Gastrocnemius medialis (tissue), 4 donors: ENCODE measurements at regions not wholly inside any gene's neighbourhood (a gene's known extent, or its start where the extent isn't known, plus 50 kb on each side); places are given as distances from the start of the nearest gene placed in this dataset.

Source experiments
- ATAC-seq, 2 donors: fragments of 150-250 bp; one replicate each; pipeline ENCODE4 v1.9.1; 2016
- DNase-seq, 2 donors: peaks; one replicate each; pipeline ENCODE4 v3.0.0-alpha.2; 2019
- H3K27ac ChIP-seq, 4 donors: fragments of 200-600 bp; sonication (generic); 1 replicate in 1 of 4; 2 replicates in 3 of 4; pipeline ENCODE4 v1.5.1; 2016 to 2018; ENCODE audit warnings: mild to moderate bottlenecking in 2 of 4, moderate library complexity in 1 of 4
- H3K27me3 ChIP-seq, 3 donors: fragments of 200-600 bp; sonication (generic) in 2 of 3; 1 replicate in 1 of 3; 2 replicates in 2 of 3; pipeline versions ENCODE4 v1.5.1 to v1.6.0; 2016 to 2019; ENCODE audit warnings: mild to moderate bottlenecking in 1 of 3, moderate library complexity in 1 of 3
- H3K36me3 ChIP-seq, 2 donors: fragments of 200-600 bp; sonication (generic) in 1 of 2; one replicate each; pipeline ENCODE4 v1.5.1; 2017 to 2018
- H3K4me1 ChIP-seq, 2 donors: fragments of 200-600 bp; sonication (generic) in 1 of 2; one replicate each; pipeline ENCODE4 v1.5.1; 2016 to 2017; ENCODE audit warnings: mild to moderate bottlenecking in 2 of 2
- H3K4me3 ChIP-seq, 4 donors: fragments of 200-600 bp; sonication (generic) in 3 of 4; 1 replicate in 1 of 4; 2 replicates in 3 of 4; pipeline ENCODE4 v1.5.1; 2016 to 2019; ENCODE audit warnings: mild to moderate bottlenecking in 2 of 4
- H3K9me3 ChIP-seq, 3 donors: fragments of 200-600 bp; sonication (generic) in 2 of 3; 1 replicate in 1 of 3; 2 replicates in 2 of 3; pipeline ENCODE4 v1.5.1; 2016 to 2019
- POLR2A ChIP-seq, 2 donors: fragments of 450-650 bp; IDR thresholded peaks; one replicate each; pipeline ENCODE4 v1.6.1; 2017; ENCODE audit warnings: antibody characterized with exemption in 2 of 2, mild to moderate bottlenecking in 2 of 2, moderate library complexity in 2 of 2
- in situ Hi-C, 4 donors: fragments of 200-750 bp; cut with MboI; loops; one replicate each; pipeline versions ENCODE4 v1.15.0 to v1.8.0; 2017; ENCODE audit warnings: low sequenced_read_pairs in 4 of 4
- intact Hi-C: fragments of 100-400 bp; cut with DNase I; formaldehyde crosslinking; loops from one replicate; pipeline ENCODE4 v1.15.1; 2023; ENCODE audit warnings: low total_unique reads
- TF ChIP-seq, protein P1 (sequence below), 5 experiments: fragments of 450-650 bp in 3 of 5; fragments of 200-600 bp in 2 of 5; sonication (generic) in 2 of 5; IDR thresholded peaks in 4 of 5; conservative IDR thresholded peaks in 1 of 5; 1 replicate in 4 of 5; 2 replicates in 1 of 5; pipeline ENCODE4 v1.5.1; 2016 to 2019; ENCODE audit warnings: antibody characterized with exemption in 5 of 5, mild to moderate bottlenecking in 3 of 5, moderate library complexity in 3 of 5

- no peaks in the 10 kb centered on the region for H3K4me1 ChIP-seq
- in situ Hi-C loops (loop anchor here in 1 of 4 donors (25.0 kb wide), 1 partner anchor 98 kb away; no protein-coding TSS in a partner anchor), intact Hi-C loops (no loop called here)
- no peak for TF ChIP-seq POLR2A (IDR thresholded peaks at IDR 0.05)
- TF ChIP-seq, protein P1, sequence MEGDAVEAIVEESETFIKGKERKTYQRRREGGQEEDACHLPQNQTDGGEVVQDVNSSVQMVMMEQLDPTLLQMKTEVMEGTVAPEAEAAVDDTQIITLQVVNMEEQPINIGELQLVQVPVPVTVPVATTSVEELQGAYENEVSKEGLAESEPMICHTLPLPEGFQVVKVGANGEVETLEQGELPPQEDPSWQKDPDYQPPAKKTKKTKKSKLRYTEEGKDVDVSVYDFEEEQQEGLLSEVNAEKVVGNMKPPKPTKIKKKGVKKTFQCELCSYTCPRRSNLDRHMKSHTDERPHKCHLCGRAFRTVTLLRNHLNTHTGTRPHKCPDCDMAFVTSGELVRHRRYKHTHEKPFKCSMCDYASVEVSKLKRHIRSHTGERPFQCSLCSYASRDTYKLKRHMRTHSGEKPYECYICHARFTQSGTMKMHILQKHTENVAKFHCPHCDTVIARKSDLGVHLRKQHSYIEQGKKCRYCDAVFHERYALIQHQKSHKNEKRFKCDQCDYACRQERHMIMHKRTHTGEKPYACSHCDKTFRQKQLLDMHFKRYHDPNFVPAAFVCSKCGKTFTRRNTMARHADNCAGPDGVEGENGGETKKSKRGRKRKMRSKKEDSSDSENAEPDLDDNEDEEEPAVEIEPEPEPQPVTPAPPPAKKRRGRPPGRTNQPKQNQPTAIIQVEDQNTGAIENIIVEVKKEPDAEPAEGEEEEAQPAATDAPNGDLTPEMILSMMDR (IDR thresholded peaks at IDR 0.05 in 4 of 5, conservative IDR thresholded peaks at IDR 0.05 in 1 of 5), result no peak
- no peaks in the 10 kb centered on the region for H3K36me3 ChIP-seq
- no peak for DNase-seq
- ATAC-seq, result no peak
- no peaks in the 10 kb centered on the region for H3K27me3 ChIP-seq
- no peak overlapping the region for H3K4me3 ChIP-seq
- no peaks in the 10 kb centered on the region for H3K9me3 ChIP-seq
- H3K27ac ChIP-seq, result no peak overlapping the region
Observed at GRCh38 chr9:30160570-30160969, 2223.9 kb upstream of the ACO1 start.

DNA sequence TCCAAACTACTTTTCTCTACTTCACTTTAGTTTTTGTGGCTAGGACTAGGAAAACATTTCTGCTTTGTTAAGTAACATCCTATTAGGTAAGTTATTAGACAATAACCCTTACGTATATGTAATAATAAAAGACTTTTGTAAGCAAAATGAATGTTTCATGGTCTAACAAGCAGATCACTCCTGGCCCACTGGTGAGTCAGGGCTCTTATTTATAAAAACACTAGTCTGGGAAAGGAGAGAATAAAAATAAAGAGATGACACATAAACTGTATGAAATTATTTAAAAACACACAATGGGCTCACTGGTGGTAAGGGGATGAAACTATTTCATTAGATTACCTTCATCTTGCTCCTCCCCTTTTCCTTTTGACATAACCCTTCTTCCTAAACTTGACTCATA lies 2212.2 kb upstream of the ACO1 start:
- Histone ChIP-seq H3K9me3 (no peaks in the 10 kb centered on the region), H3K36me3 (no peaks in the 10 kb centered on the region), H3K4me1 (no peaks in the 10 kb centered on the region), H3K4me3 (no peak overlapping the region), H3K27me3 (no peaks in the 10 kb centered on the region), H3K27ac (no peak overlapping the region)
- in situ Hi-C loops, result loop anchor here in 1 of 4 donors (25.0 kb wide), 1 partner anchor 110 kb away; no protein-coding TSS in a partner anchor
- ATAC-seq, result no peak
- no peak for TF ChIP-seq POLR2A (IDR thresholded peaks at IDR 0.05)
- TF ChIP-seq, protein P1 (IDR thresholded peaks at IDR 0.05 in 4 of 5, conservative IDR thresholded peaks at IDR 0.05 in 1 of 5), result no peak
- intact Hi-C loops, result no loop called here
- no peak for DNase-seq

GRCh38 chr9:30178610-30179009 lies 2205.8 kb upstream of the ACO1 start:
- no peaks in the 10 kb centered on the region for H3K4me1 ChIP-seq
- no peak for ATAC-seq
- H3K4me3 ChIP-seq, result no peak overlapping the region
- H3K9me3 ChIP-seq, result no peaks in the 10 kb centered on the region
- no peak for DNase-seq
- H3K27ac ChIP-seq, result no peak overlapping the region
- TF ChIP-seq, protein P1 (IDR thresholded peaks at IDR 0.05 in 4 of 5, conservative IDR thresholded peaks at IDR 0.05 in 1 of 5), result no peak
- TF ChIP-seq POLR2A (IDR thresholded peaks at IDR 0.05), result no peak
- no peaks in the 10 kb centered on the region for H3K27me3 ChIP-seq
- intact Hi-C loops (no loop called here), in situ Hi-C loops (no loop called here)
- no peaks in the 10 kb centered on the region for H3K36me3 ChIP-seq

- ATAC-seq (no peak), DNase-seq (no peak)
- intact Hi-C loops (no loop called here), in situ Hi-C loops (no loop called here)
- Histone ChIP-seq H3K4me3 (no peak overlapping the region), H3K36me3 (no peaks in the 10 kb centered on the region), H3K9me3 (no peaks in the 10 kb centered on the region), H3K27ac (no peak overlapping the region), H3K4me1 (no peaks in the 10 kb centered on the region), H3K27me3 (no peaks in the 10 kb centered on the region)
- TF ChIP-seq, protein P1 (IDR thresholded peaks at IDR 0.05 in 4 of 5, conservative IDR thresholded peaks at IDR 0.05 in 1 of 5), result no peak
- no peak for TF ChIP-seq POLR2A (IDR thresholded peaks at IDR 0.05)
Observed at GRCh38 chr9:30193421-30193820, 2191.0 kb upstream of the ACO1 start.

GRCh38 chr9:30196941-30197340 lies 2187.5 kb upstream of the ACO1 start:
- DNase-seq, result no peak
- Histone ChIP-seq H3K4me1 (no peaks in the 10 kb centered on the region), H3K27me3 (no peaks in the 10 kb centered on the region), H3K27ac (no peak overlapping the region), H3K36me3 (no peaks in the 10 kb centered on the region), H3K9me3 (no peaks in the 10 kb centered on the region), H3K4me3 (no peak overlapping the region)
- ATAC-seq, result no peak
- in situ Hi-C loops, result no loop called here
- intact Hi-C loops, result no loop called here
- TF ChIP-seq, protein P1 (IDR thresholded peaks at IDR 0.05 in 4 of 5, conservative IDR thresholded peaks at IDR 0.05 in 1 of 5), result no peak
